ENCODE measurements at regions not wholly inside any gene's neighbourhood (a gene's known extent, or its start where the extent isn't known, plus 50 kb on each side); places are given as distances from the start of the nearest gene placed in this dataset.

DNA sequence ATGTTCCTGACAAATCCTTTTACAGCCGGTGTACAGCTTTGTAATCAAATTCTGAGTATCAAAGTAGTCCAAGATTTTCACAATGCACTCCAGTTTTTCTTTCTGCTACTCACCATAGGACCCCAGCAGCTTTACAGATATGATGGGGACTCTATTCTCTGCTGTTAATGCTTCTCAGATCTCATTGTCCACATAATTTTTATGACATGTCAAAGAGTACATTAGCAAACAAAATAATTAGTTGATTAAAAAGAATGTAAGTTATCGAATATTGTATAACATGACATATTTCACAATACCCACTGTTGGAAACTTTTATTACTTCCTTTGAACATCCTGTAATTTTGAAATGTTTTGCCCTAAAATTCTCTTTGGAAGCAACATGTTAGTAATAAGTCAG lies 81.4 kb upstream of the KIAA1217 start:
- H2AFZ ChIP-seq: no peak overlapping the region
- CTCF ChIA-PET: no interaction called here
- H3K9me3 ChIP-seq (ENCODE audit: insufficient read depth, low read depth): no peaks in the 10 kb centered on the region
- no peaks in the 10 kb centered on the region for H3K27me3 ChIP-seq (ENCODE audit: insufficient read depth, low read depth)
- no peaks in the 10 kb centered on the region for H3F3A ChIP-seq (ENCODE audit: insufficient read depth, low read depth)
- POLR2A ChIA-PET (ENCODE audit: unreplicated experiment): no interaction called here
- H4K20me1 ChIP-seq (ENCODE audit: insufficient read depth): no peaks in the 10 kb centered on the region
- no peaks in the 10 kb centered on the region for H3K4me1 ChIP-seq (replicated peaks; ENCODE audit: insufficient read depth)
- H3K79me2 ChIP-seq (ENCODE audit: low read depth): no peaks in the 10 kb centered on the region
- intact Hi-C loops (cut with micrococcal nuclease; ENCODE audit: unreplicated experiment): no loop called here
- no peak overlapping the region for H3K4me3 ChIP-seq
- no peak overlapping the region for H3K4me2 ChIP-seq
- no peak overlapping the region for H3K27ac ChIP-seq
- H3K9me2 ChIP-seq (ENCODE audit: insufficient read depth): no peaks in the 10 kb centered on the region
- no peak for DNase-seq
- no peaks in the 10 kb centered on the region for H3K36me3 ChIP-seq (ENCODE audit: low read depth)
- no TSS peak for BruUV-seq (replicated peaks)
- no peak for TF ChIP-seq EZH2 (IDR thresholded peaks at IDR 0.05; ENCODE audit: low read depth)
- TF ChIP-seq, protein P1, sequence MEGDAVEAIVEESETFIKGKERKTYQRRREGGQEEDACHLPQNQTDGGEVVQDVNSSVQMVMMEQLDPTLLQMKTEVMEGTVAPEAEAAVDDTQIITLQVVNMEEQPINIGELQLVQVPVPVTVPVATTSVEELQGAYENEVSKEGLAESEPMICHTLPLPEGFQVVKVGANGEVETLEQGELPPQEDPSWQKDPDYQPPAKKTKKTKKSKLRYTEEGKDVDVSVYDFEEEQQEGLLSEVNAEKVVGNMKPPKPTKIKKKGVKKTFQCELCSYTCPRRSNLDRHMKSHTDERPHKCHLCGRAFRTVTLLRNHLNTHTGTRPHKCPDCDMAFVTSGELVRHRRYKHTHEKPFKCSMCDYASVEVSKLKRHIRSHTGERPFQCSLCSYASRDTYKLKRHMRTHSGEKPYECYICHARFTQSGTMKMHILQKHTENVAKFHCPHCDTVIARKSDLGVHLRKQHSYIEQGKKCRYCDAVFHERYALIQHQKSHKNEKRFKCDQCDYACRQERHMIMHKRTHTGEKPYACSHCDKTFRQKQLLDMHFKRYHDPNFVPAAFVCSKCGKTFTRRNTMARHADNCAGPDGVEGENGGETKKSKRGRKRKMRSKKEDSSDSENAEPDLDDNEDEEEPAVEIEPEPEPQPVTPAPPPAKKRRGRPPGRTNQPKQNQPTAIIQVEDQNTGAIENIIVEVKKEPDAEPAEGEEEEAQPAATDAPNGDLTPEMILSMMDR (conservative IDR thresholded peaks at IDR 0.05): no peak

DNA sequence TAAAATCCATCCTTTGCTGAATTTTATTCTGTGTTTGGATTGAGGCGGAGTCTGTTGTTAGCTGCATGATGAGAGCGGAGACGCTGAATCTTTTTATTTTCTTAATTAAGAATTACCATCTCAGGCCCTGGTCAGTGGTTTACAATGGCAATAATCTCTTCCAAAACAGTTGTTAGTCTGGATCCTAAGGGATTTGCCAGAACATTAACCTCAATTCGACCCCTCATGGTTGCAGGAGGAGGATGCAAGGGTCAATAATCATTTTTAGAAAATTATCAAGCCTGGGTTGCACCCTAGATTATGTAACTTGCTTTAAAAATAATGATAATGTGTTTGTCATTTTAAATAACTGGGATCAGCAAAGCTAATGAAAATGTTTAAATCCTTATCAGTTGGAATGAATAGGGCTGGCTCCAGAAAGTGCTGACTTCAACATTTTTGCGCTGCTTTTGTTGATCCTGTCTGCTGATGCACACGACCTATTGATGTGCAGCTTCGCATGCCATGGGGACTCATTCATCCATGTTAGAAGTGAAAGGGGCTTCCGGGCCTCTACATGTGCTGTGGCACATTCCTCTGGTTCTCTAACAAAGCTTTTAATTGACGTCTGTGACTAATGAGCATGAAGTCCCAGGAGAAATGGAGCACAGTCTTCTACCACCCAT lies 80.7 kb upstream of the KIAA1217 start:
- no peak overlapping the region for H3K4me2 ChIP-seq
- no peaks in the 10 kb centered on the region for H3K79me2 ChIP-seq (ENCODE audit: low read depth)
- intact Hi-C loops (cut with micrococcal nuclease; ENCODE audit: unreplicated experiment): no loop called here
- H3K27ac ChIP-seq: no peak overlapping the region
- no peaks in the 10 kb centered on the region for H3K9me3 ChIP-seq (ENCODE audit: insufficient read depth, low read depth)
- H3F3A ChIP-seq (ENCODE audit: insufficient read depth, low read depth): no peaks in the 10 kb centered on the region
- no peaks in the 10 kb centered on the region for H4K20me1 ChIP-seq (ENCODE audit: insufficient read depth)
- H3K4me3 ChIP-seq: no peak overlapping the region
- H3K9me2 ChIP-seq (ENCODE audit: insufficient read depth): no peaks in the 10 kb centered on the region
- TF ChIP-seq, protein P1 (conservative IDR thresholded peaks at IDR 0.05): no peak
- TF ChIP-seq EZH2 (IDR thresholded peaks at IDR 0.05; ENCODE audit: low read depth): no peak
- H2AFZ ChIP-seq: no peak overlapping the region
- BruUV-seq (replicated peaks): no TSS peak
- DNase-seq: no peak
- ChIA-PET CTCF (no interaction called here), POLR2A (ENCODE audit: unreplicated experiment) (no interaction called here)
- no peaks in the 10 kb centered on the region for H3K36me3 ChIP-seq (ENCODE audit: low read depth)
- H3K4me1 ChIP-seq (replicated peaks; ENCODE audit: insufficient read depth): no peaks in the 10 kb centered on the region
- H3K27me3 ChIP-seq (ENCODE audit: insufficient read depth, low read depth): no peaks in the 10 kb centered on the region

DNA sequence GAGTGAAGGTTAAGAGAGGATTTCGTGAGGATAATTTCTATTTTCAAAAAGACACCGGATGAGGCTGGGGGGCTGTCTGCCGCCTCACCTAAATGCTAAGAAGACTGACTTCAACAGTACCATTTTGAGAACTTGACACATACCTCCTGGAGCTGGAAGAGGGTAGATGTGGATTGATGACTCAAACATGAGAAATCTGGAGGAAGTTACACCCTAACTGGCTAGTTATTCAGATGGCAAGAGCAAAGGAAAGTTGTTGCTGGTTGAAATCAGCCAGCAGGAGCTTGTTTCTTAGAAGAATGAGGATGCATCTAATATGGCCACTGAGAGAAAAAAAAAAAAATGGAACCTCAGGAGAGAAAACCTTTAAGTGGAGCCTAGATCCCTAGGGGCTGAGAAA lies 76.2 kb upstream of the KIAA1217 start:
- POLR2A ChIA-PET (ENCODE audit: unreplicated experiment): no interaction called here
- Histone ChIP-seq H3F3A (ENCODE audit: insufficient read depth, low read depth) (no peaks in the 10 kb centered on the region), H3K27ac (no peak overlapping the region), H4K20me1 (ENCODE audit: insufficient read depth) (no peaks in the 10 kb centered on the region), H3K27me3 (ENCODE audit: insufficient read depth, low read depth) (no peaks in the 10 kb centered on the region), H3K9me2 (ENCODE audit: insufficient read depth) (no peaks in the 10 kb centered on the region), H3K4me2 (no peak overlapping the region), H3K4me3 (no peak overlapping the region), H3K9me3 (ENCODE audit: insufficient read depth, low read depth) (no peaks in the 10 kb centered on the region), H3K79me2 (ENCODE audit: low read depth) (no peaks in the 10 kb centered on the region), H3K4me1 (replicated peaks; ENCODE audit: insufficient read depth) (no peaks in the 10 kb centered on the region), H2AFZ (no peak overlapping the region), H3K36me3 (ENCODE audit: low read depth) (no peaks in the 10 kb centered on the region)
- no peak for TF ChIP-seq EZH2 (IDR thresholded peaks at IDR 0.05; ENCODE audit: low read depth)
- TF ChIP-seq, protein P1 (conservative IDR thresholded peaks at IDR 0.05): no peak
- no TSS peak for BruUV-seq (replicated peaks)
- DNase-seq: no peak
- intact Hi-C loops (cut with micrococcal nuclease; ENCODE audit: unreplicated experiment): no loop called here
- CTCF ChIA-PET: no interaction called here
